ENCODE measurements at regions not wholly inside any gene's neighbourhood (a gene's known extent, or its start where the extent isn't known, plus 50 kb on each side); places are given as distances from the start of the nearest gene placed in this dataset.

GRCh38 chr15:61524086-61524485, 295.0 kb upstream of the RORA start:
- Mint-ChIP-seq H3K9me3 (ENCODE audit: unreplicated experiment) (no peaks in the 10 kb centered on the region), H3K27ac (ENCODE audit: unreplicated experiment) (no peak overlapping the region), H3K4me1 (ENCODE audit: low read depth, unreplicated experiment) (no peaks in the 10 kb centered on the region), H3K4me3 (ENCODE audit: unreplicated experiment) (no peak overlapping the region), H3K36me3 (ENCODE audit: insufficient read depth, unreplicated experiment) (no peaks in the 10 kb centered on the region), H3K27me3 (ENCODE audit: insufficient read depth, unreplicated experiment) (peaks cover 10% of the 10 kb centered on the region)
- Histone ChIP-seq H3K36me3 (ENCODE audit: control insufficient read depth, insufficient read depth, low read length) (no peaks in the 10 kb centered on the region), H3K27me3 (replicated peaks; ENCODE audit: control insufficient read depth, insufficient read depth, low read length) (no peaks in the 10 kb centered on the region), H3K4me1 (no peaks in the 10 kb centered on the region), H3K9me3 (no peaks in the 10 kb centered on the region), H3K4me3 (ENCODE audit: low read depth, low read length) (no peak overlapping the region)
- ChIA-PET POLR2A (no interaction called here), CTCF (no interaction called here)
- TF ChIP-seq CTCF (IDR thresholded peaks at IDR 0.05; ENCODE audit: insufficient read depth in 1 of 2, low read depth in 1 of 2, low read length in 1 of 2, severe bottlenecking in 1 of 2, unreplicated experiment in 1 of 2): no peak
- intact Hi-C loops (cut with micrococcal nuclease; ENCODE audit: unreplicated experiment): no loop called here
- BruUV-seq (replicated peaks): no TSS peak
- no peak for DNase-seq

GRCh38 chr15:61522411-61522810, 293.3 kb upstream of the RORA start:
- Histone ChIP-seq H3K27me3 (replicated peaks; ENCODE audit: control insufficient read depth, insufficient read depth, low read length) (no peaks in the 10 kb centered on the region), H3K4me3 (ENCODE audit: low read depth, low read length) (no peak overlapping the region), H3K9me3 (no peaks in the 10 kb centered on the region), H3K36me3 (ENCODE audit: control insufficient read depth, insufficient read depth, low read length) (no peaks in the 10 kb centered on the region), H3K4me1 (no peaks in the 10 kb centered on the region)
- ChIA-PET POLR2A (no interaction called here), CTCF (no interaction called here)
- Mint-ChIP-seq H3K4me3 (ENCODE audit: unreplicated experiment) (no peak overlapping the region), H3K9me3 (ENCODE audit: unreplicated experiment) (no peaks in the 10 kb centered on the region), H3K27ac (ENCODE audit: unreplicated experiment) (no peak overlapping the region), H3K4me1 (ENCODE audit: low read depth, unreplicated experiment) (no peaks in the 10 kb centered on the region), H3K36me3 (ENCODE audit: insufficient read depth, unreplicated experiment) (no peaks in the 10 kb centered on the region), H3K27me3 (ENCODE audit: insufficient read depth, unreplicated experiment) (peaks cover 11% of the 10 kb centered on the region)
- BruUV-seq (replicated peaks): no TSS peak
- intact Hi-C loops (cut with micrococcal nuclease; ENCODE audit: unreplicated experiment): no loop called here
- no peak for DNase-seq
- TF ChIP-seq CTCF (IDR thresholded peaks at IDR 0.05; ENCODE audit: insufficient read depth in 1 of 2, low read depth in 1 of 2, low read length in 1 of 2, severe bottlenecking in 1 of 2, unreplicated experiment in 1 of 2): no peak

- H3K36me3 Mint-ChIP-seq (ENCODE audit: insufficient read depth, unreplicated experiment): no peaks in the 10 kb centered on the region
These were observed 292.9 kb upstream of the RORA start for GRCh38 chr15:61521953-61522352.

More at GRCh38 chr15:61521953-61522352, 292.9 kb upstream of the RORA start:
- Histone ChIP-seq H3K27me3 (replicated peaks; ENCODE audit: control insufficient read depth, insufficient read depth, low read length) (no peaks in the 10 kb centered on the region), H3K36me3 (ENCODE audit: control insufficient read depth, insufficient read depth, low read length) (no peaks in the 10 kb centered on the region), H3K4me3 (ENCODE audit: low read depth, low read length) (no peak overlapping the region), H3K4me1 (no peaks in the 10 kb centered on the region), H3K9me3 (no peaks in the 10 kb centered on the region)
- Mint-ChIP-seq H3K9me3 (ENCODE audit: unreplicated experiment) (no peaks in the 10 kb centered on the region), H3K4me1 (ENCODE audit: low read depth, unreplicated experiment) (no peaks in the 10 kb centered on the region), H3K4me3 (ENCODE audit: unreplicated experiment) (no peak overlapping the region), H3K27me3 (ENCODE audit: insufficient read depth, unreplicated experiment) (peaks cover 11% of the 10 kb centered on the region), H3K27ac (ENCODE audit: unreplicated experiment) (no peak overlapping the region)
- no TSS peak for BruUV-seq (replicated peaks)
- TF ChIP-seq CTCF (IDR thresholded peaks at IDR 0.05; ENCODE audit: insufficient read depth in 1 of 2, low read depth in 1 of 2, low read length in 1 of 2, severe bottlenecking in 1 of 2, unreplicated experiment in 1 of 2): no peak
- intact Hi-C loops (cut with micrococcal nuclease; ENCODE audit: unreplicated experiment): no loop called here
- DNase-seq: no peak
- POLR2A ChIA-PET: no interaction called here
- CTCF ChIA-PET: no interaction called here

Data from Caco-2 (cell line).